ENCODE measurements at regions not wholly inside any gene's neighbourhood (a gene's known extent, or its start where the extent isn't known, plus 50 kb on each side); places are given as distances from the start of the nearest gene placed in this dataset.

DNA sequence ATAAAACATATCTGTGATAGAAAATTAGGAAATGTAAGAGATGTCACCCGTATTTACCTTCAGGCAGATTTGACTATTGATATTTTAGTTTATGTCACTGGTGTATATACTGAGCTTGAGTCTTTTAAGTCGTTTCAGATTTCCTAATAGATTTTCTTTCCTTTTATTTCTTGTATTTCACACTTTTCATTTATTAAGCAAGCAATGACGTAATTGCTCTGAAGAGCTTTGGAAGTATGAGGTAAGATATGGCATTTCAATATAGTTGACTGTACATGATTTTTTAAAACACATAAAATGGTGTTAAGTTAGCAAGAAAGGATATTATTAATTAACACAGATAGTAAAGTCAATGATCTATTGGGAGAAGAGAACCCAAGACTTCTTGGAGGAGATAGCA lies 652.6 kb downstream of the SORCS1 start:
- Histone ChIP-seq H4K20me1 (ENCODE audit: insufficient read depth, low read length) (no peaks in the 10 kb centered on the region), H3K27me3 (ENCODE audit: insufficient read depth, low read length) (no peaks in the 10 kb centered on the region), H3K9me3 (ENCODE audit: low read depth, low read length) (no peaks in the 10 kb centered on the region), H2AFZ (ENCODE audit: low read length) (no peak overlapping the region), H3K36me3 (ENCODE audit: insufficient read depth, low read length) (no peaks in the 10 kb centered on the region), H3K4me2 (ENCODE audit: insufficient read depth, low read length) (no peak overlapping the region), H3K27ac (ENCODE audit: low read depth, low read length) (no peak overlapping the region), H3K79me2 (ENCODE audit: insufficient read depth, low read length) (no peaks in the 10 kb centered on the region), H3K4me1 (ENCODE audit: insufficient read depth, low read length) (no peaks in the 10 kb centered on the region), H3K4me3 (ENCODE audit: insufficient read depth, low read length) (no peak overlapping the region)
- TF ChIP-seq, protein P1, sequence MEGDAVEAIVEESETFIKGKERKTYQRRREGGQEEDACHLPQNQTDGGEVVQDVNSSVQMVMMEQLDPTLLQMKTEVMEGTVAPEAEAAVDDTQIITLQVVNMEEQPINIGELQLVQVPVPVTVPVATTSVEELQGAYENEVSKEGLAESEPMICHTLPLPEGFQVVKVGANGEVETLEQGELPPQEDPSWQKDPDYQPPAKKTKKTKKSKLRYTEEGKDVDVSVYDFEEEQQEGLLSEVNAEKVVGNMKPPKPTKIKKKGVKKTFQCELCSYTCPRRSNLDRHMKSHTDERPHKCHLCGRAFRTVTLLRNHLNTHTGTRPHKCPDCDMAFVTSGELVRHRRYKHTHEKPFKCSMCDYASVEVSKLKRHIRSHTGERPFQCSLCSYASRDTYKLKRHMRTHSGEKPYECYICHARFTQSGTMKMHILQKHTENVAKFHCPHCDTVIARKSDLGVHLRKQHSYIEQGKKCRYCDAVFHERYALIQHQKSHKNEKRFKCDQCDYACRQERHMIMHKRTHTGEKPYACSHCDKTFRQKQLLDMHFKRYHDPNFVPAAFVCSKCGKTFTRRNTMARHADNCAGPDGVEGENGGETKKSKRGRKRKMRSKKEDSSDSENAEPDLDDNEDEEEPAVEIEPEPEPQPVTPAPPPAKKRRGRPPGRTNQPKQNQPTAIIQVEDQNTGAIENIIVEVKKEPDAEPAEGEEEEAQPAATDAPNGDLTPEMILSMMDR (IDR thresholded peaks at IDR 0.05; ENCODE audit: extremely low read depth, low read depth, low read length): no peak
- DNase-seq (ENCODE audit: insufficient read length, low spot score, missing footprints): no peak

DNA sequence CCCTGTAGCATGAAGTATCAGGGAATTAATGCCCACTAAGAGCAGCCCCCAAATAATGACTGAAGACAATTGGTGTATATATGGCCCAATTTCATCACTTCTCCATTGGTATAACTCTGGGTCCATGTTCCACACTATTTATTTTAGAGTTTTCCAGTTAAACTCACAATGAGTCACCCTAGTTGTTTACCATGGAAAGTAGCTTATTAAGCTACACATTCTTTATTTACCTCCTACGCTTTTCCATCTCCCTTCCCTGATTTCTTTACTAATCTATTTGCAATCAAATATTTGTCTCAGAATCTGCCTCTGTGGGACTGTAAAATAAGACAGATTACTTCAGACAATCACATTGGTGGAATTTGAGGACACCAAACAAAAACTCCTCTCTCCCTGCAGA lies 655.6 kb downstream of the SORCS1 start:
- no peak overlapping the region for H2AFZ ChIP-seq (ENCODE audit: low read length)

DNA sequence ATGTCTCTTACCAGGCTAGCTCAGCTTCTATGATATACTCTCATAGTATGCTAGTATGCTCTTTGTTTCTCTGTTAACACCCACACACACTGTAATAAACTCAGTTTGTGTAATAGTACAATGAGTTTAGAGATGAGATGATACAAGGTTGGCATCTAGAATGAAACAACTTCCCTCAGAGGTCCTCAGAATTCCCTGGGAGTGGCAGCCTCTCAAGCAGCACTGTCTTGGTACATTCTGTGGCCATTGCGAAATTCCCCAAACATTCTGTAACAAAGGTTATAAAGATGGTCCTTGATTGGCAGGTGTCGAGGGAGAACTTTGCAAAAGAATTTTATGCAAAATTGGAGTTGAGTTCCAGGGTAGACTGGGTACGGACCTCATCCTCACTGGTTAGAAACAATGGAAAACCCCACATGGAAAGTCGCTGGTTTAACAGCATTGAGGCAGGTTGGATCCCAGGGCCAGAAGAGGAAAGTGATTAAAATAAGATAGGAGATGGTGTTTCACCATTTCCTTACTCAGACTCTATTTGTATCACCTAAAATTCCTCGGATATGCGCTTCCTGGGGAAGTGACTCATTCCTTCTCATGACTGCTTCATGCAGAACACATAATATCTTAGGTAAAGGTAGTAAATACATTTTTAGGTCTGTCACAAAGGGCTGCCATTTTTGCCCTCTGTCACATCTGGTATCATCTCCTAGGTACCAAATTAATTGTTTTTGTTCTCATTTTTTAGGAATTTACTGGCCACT lies 657.8 kb downstream of the SORCS1 start:
- H3K36me3 ChIP-seq (ENCODE audit: insufficient read depth, low read length): no peaks in the 10 kb centered on the region
- no peak overlapping the region for H2AFZ ChIP-seq (ENCODE audit: low read length)
- no peaks in the 10 kb centered on the region for H3K9me3 ChIP-seq (ENCODE audit: low read depth, low read length)
- no peaks in the 10 kb centered on the region for H3K79me2 ChIP-seq (ENCODE audit: insufficient read depth, low read length)
- no peaks in the 10 kb centered on the region for H3K4me1 ChIP-seq (ENCODE audit: insufficient read depth, low read length)
- no peak overlapping the region for H3K4me3 ChIP-seq (ENCODE audit: insufficient read depth, low read length)
- H3K27ac ChIP-seq (ENCODE audit: low read depth, low read length): no peak overlapping the region
- no peaks in the 10 kb centered on the region for H3K27me3 ChIP-seq (ENCODE audit: insufficient read depth, low read length)
- no peak overlapping the region for H3K4me2 ChIP-seq (ENCODE audit: insufficient read depth, low read length)
- no peaks in the 10 kb centered on the region for H4K20me1 ChIP-seq (ENCODE audit: insufficient read depth, low read length)
- TF ChIP-seq, protein P1 (IDR thresholded peaks at IDR 0.05; ENCODE audit: extremely low read depth, low read depth, low read length): no peak
- DNase-seq (ENCODE audit: insufficient read length, low spot score, missing footprints): no peak

More for the DNA sequence above, 655.6 kb downstream of the SORCS1 start:
- H3K4me1 ChIP-seq (ENCODE audit: insufficient read depth, low read length): no peaks in the 10 kb centered on the region
- no peak overlapping the region for H3K4me3 ChIP-seq (ENCODE audit: insufficient read depth, low read length)
- H3K27ac ChIP-seq (ENCODE audit: low read depth, low read length): no peak overlapping the region
- no peaks in the 10 kb centered on the region for H3K9me3 ChIP-seq (ENCODE audit: low read depth, low read length)
- no peaks in the 10 kb centered on the region for H3K36me3 ChIP-seq (ENCODE audit: insufficient read depth, low read length)
- no peak overlapping the region for H3K4me2 ChIP-seq (ENCODE audit: insufficient read depth, low read length)
- TF ChIP-seq, protein P1 (IDR thresholded peaks at IDR 0.05; ENCODE audit: extremely low read depth, low read depth, low read length): no peak
- H3K79me2 ChIP-seq (ENCODE audit: insufficient read depth, low read length): no peaks in the 10 kb centered on the region
- no peaks in the 10 kb centered on the region for H4K20me1 ChIP-seq (ENCODE audit: insufficient read depth, low read length)
- H3K27me3 ChIP-seq (ENCODE audit: insufficient read depth, low read length): no peaks in the 10 kb centered on the region
- no peak for DNase-seq (ENCODE audit: insufficient read length, low spot score, missing footprints)

DNA sequence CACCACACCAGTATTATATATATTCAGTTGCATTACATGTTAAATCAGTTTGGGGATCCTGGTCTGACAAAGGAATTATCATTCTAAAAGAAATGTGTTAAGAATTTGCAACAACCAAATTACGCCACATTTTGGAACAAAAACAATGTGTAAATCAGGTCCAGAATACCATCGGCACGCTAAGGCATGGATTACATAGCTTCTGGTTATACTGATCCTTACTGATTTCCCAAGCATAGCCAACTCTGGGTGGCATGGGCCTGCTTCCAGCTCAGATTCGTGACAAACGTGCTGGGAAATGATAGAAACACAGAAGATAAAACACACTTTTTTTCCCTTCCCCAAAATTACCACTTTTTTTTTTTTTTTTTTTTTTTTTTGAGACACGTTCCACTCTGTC lies 660.0 kb downstream of the SORCS1 start:
- no peak overlapping the region for H3K4me3 ChIP-seq (ENCODE audit: insufficient read depth, low read length)
- H3K4me2 ChIP-seq (ENCODE audit: insufficient read depth, low read length): no peak overlapping the region
- no peaks in the 10 kb centered on the region for H3K36me3 ChIP-seq (ENCODE audit: insufficient read depth, low read length)
- no peaks in the 10 kb centered on the region for H3K9me3 ChIP-seq (ENCODE audit: low read depth, low read length)
- DNase-seq (ENCODE audit: insufficient read length, low spot score, missing footprints): no peak
- TF ChIP-seq, protein P1 (IDR thresholded peaks at IDR 0.05; ENCODE audit: extremely low read depth, low read depth, low read length): no peak
- H3K79me2 ChIP-seq (ENCODE audit: insufficient read depth, low read length): no peaks in the 10 kb centered on the region
- no peak overlapping the region for H3K27ac ChIP-seq (ENCODE audit: low read depth, low read length)
- H2AFZ ChIP-seq (ENCODE audit: low read length): no peak overlapping the region
- no peaks in the 10 kb centered on the region for H3K4me1 ChIP-seq (ENCODE audit: insufficient read depth, low read length)
- no peaks in the 10 kb centered on the region for H4K20me1 ChIP-seq (ENCODE audit: insufficient read depth, low read length)
- no peaks in the 10 kb centered on the region for H3K27me3 ChIP-seq (ENCODE audit: insufficient read depth, low read length)
